B cell (primary cell): ENCODE measurements at regions not wholly inside any gene's neighbourhood (a gene's known extent, or its start where the extent isn't known, plus 50 kb on each side); places are given as distances from the start of the nearest gene placed in this dataset.

Experiments used
- EZH2 ChIP-seq: IDR thresholded peaks from 2 replicates; pipeline ENCODE4 v1.6.1; 2012; ENCODE audit warnings: borderline replicate concordance, low read depth, mild to moderate bottlenecking, moderate library complexity, low read length; ENCODE audit not compliant: insufficient read depth, poor library complexity, severe bottlenecking
- TF ChIP-seq, protein P1 (sequence below): fragments of 200-600 bp; IDR thresholded peaks from one replicate; pipeline ENCODE4 v1.8.0; 2022; ENCODE audit warnings: antibody characterized with exemption, mild to moderate bottlenecking

DNA sequence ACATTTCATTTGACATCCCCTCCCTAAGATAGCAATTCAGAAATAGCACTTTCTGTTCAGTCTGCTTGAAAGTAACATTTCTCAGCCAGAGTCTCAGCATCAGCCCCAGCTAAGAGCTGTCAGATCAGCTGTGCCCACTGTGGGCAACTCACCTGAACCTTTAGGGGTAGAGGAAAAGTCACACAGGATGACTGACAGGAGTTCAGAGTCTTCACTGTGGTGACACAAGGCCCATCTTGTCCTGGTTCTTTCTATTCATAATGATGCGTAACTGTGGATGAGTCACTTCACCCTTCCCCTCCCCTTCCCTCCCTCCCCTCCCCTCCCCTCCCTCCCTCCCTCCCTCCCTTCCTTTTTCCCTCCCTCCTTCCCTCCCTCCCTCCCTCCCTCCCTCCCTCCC is 96.1 kb upstream of the RASGRP1 start:
- TF ChIP-seq, protein P1, sequence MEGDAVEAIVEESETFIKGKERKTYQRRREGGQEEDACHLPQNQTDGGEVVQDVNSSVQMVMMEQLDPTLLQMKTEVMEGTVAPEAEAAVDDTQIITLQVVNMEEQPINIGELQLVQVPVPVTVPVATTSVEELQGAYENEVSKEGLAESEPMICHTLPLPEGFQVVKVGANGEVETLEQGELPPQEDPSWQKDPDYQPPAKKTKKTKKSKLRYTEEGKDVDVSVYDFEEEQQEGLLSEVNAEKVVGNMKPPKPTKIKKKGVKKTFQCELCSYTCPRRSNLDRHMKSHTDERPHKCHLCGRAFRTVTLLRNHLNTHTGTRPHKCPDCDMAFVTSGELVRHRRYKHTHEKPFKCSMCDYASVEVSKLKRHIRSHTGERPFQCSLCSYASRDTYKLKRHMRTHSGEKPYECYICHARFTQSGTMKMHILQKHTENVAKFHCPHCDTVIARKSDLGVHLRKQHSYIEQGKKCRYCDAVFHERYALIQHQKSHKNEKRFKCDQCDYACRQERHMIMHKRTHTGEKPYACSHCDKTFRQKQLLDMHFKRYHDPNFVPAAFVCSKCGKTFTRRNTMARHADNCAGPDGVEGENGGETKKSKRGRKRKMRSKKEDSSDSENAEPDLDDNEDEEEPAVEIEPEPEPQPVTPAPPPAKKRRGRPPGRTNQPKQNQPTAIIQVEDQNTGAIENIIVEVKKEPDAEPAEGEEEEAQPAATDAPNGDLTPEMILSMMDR: no peak
- no peak for TF ChIP-seq EZH2
